A673 (cell line): ENCODE measurements at regions not wholly inside any gene's neighbourhood (a gene's known extent, or its start where the extent isn't known, plus 50 kb on each side); places are given as distances from the start of the nearest gene placed in this dataset.

Source experiments
- BruUV-seq: library from RNA; stranded (reverse); fragments of 400-500 nt; replicated peaks from 2 replicates; lab custom pipeline; 2021; lab: Mats Ljungman, UMichigan
- CTCF ChIA-PET: fragments of 300-600 bp; sonication (Branson Sonifier 250); formaldehyde crosslinking; loops from one replicate; lab custom pipeline; 2022; ENCODE audit warnings: antibody characterized with exemption; lab: Charles Lee
- POLR2A ChIA-PET: fragments of 300-600 bp; sonication (Branson Sonifier 250); formaldehyde crosslinking; loops from one replicate; lab custom pipeline; 2022; ENCODE audit warnings: antibody characterized with exemption; ENCODE audit not compliant: low non-redundant PET; lab: Charles Lee
- DNase-seq: peaks from one replicate; pipeline ENCODE4 v3.0.0-alpha.2; 2015; ENCODE audit warnings: low spot score
- H3K27ac ChIP-seq: fragments of 200-600 bp; sonication (generic); 2 replicates; pipeline ENCODE4 v1.5.1; 2016; ENCODE audit warnings: mixed run types, low read depth, mild to moderate bottlenecking, mixed read lengths, antibody characterized with exemption, low read length; ENCODE audit not compliant: poor library complexity, severe bottlenecking
- H3K27me3 ChIP-seq: fragments of 200-600 bp; sonication (generic); replicated peaks from 2 replicates; pipeline ENCODE4 v1.6.1; 2017; ENCODE audit warnings: mixed run types, low read depth, mild to moderate bottlenecking, mixed read lengths, antibody characterized with exemption, low read length; ENCODE audit not compliant: insufficient read depth, poor library complexity
- H3K36me3 ChIP-seq: fragments of 200-600 bp; sonication (generic); 2 replicates; pipeline ENCODE4 v1.6.1; 2016; ENCODE audit warnings: mixed run types, mild to moderate bottlenecking, mixed read lengths, antibody characterized with exemption, low read length; ENCODE audit not compliant: insufficient read depth, poor library complexity, severe bottlenecking
- H3K4me1 ChIP-seq: fragments of 200-600 bp; sonication (generic); 2 replicates; pipeline ENCODE4 v1.6.1; 2017; ENCODE audit warnings: mixed run types, mild to moderate bottlenecking, mixed read lengths, antibody characterized with exemption, low read length; ENCODE audit not compliant: insufficient read depth, poor library complexity, severe bottlenecking
- H3K4me3 ChIP-seq: fragments of 200-600 bp; sonication (generic); 2 replicates; pipeline ENCODE4 v1.5.1; 2016; ENCODE audit warnings: low read depth, mixed run types, mild to moderate bottlenecking, mixed read lengths, low read length; ENCODE audit not compliant: poor library complexity, severe bottlenecking
- H3K9me3 ChIP-seq: fragments of 200-600 bp; sonication (generic); 2 replicates; pipeline ENCODE4 v1.6.1; 2016; ENCODE audit warnings: mixed run types, low read depth, mild to moderate bottlenecking, mixed read lengths, antibody characterized with exemption, low read length; ENCODE audit not compliant: poor library complexity, severe bottlenecking
- CTCF ChIP-seq: fragments of 300-800, 200-600 bp; sonication (generic); conservative IDR thresholded peaks from 2 replicates; pipeline ENCODE4 v1.5.1; 2017; ENCODE audit warnings: low read depth, mild to moderate bottlenecking, antibody characterized with exemption, low read length, moderate library complexity, mixed read lengths
- EZH2 ChIP-seq: fragments of 200-600 bp; sonication (generic); IDR thresholded peaks from 2 replicates; pipeline ENCODE4 v1.6.1; 2017; ENCODE audit warnings: borderline replicate concordance, low read depth, mild to moderate bottlenecking, mixed read lengths, antibody characterized with exemption, low read length; ENCODE audit not compliant: poor library complexity, severe bottlenecking
- intact Hi-C: fragments of 100-400 bp; cut with micrococcal nuclease; formaldehyde crosslinking; loops from one replicate; pipeline ENCODE4 v1.10.0; 2022; ENCODE audit not compliant: unreplicated experiment

GRCh38 chr6:154926366-154926765, 68.7 kb upstream of the TIAM2 start:
- TF ChIP-seq EZH2, result no peak
- TF ChIP-seq CTCF, result no peak
- Histone ChIP-seq H3K36me3 (no peaks in the 10 kb centered on the region), H3K4me3 (no peak overlapping the region), H3K9me3 (no peaks in the 10 kb centered on the region), H3K27ac (no peak overlapping the region), H3K27me3 (no peaks in the 10 kb centered on the region), H3K4me1 (peaks cover 11% of the 10 kb centered on the region)
- intact Hi-C loops, result loop anchor here (5.0 kb wide), 2 partner anchors 249 to 321 kb away; no protein-coding TSS in a partner anchor
- BruUV-seq, result no TSS peak
- ChIA-PET CTCF (interaction anchor here (0.6 kb wide), 1 partner anchor 162 kb away, joined by 14 read pairs; no protein-coding TSS in a partner anchor), POLR2A (no interaction called here)
- no peak for DNase-seq

- H3K4me3 ChIP-seq, result no peak overlapping the region
- CTCF ChIA-PET, result interaction anchor here (0.6 to 1.0 kb wide), 6 partner anchors 12 to 320 kb away, joined by 3 to 5 read pairs (median 3); no protein-coding TSS in a partner anchor
- TF ChIP-seq EZH2, result no peak
- TF ChIP-seq CTCF, result peak; percentile 87
- DNase-seq, result peak; percentile 82
- no peak overlapping the region for H3K27ac ChIP-seq
- intact Hi-C loops, result loop anchor here (1.0 to 5.0 kb wide), 4 partner anchors 60 to 319 kb away; no protein-coding TSS in a partner anchor
- POLR2A ChIA-PET, result no interaction called here
- H3K27me3 ChIP-seq, result no peaks in the 10 kb centered on the region
- H3K9me3 ChIP-seq, result no peaks in the 10 kb centered on the region
- no TSS peak for BruUV-seq
- peaks cover 29% of the 10 kb centered on the region for H3K4me1 ChIP-seq
- H3K36me3 ChIP-seq, result no peaks in the 10 kb centered on the region
These were observed 66.7 kb upstream of the TIAM2 start for GRCh38 chr6:154928325-154928922.

GRCh38 chr6:154930451-154930851, 64.7 kb upstream of the TIAM2 start:
- BruUV-seq, result no TSS peak
- DNase-seq, result peak; percentile 25
- no peak for TF ChIP-seq EZH2
- no peak for TF ChIP-seq CTCF
- H3K4me1 ChIP-seq, result peaks cover 29% of the 10 kb centered on the region
- no peak overlapping the region for H3K4me3 ChIP-seq
- no peaks in the 10 kb centered on the region for H3K36me3 ChIP-seq
- no peaks in the 10 kb centered on the region for H3K9me3 ChIP-seq
- ChIA-PET CTCF (interaction anchor here (0.7 to 1.1 kb wide), 2 partner anchors 157 to 242 kb away, joined by 4 to 10 read pairs; no protein-coding TSS in a partner anchor), POLR2A (interaction anchor here (0.7 kb wide), 1 partner anchor 247 kb away, joined by 12 read pairs; no protein-coding TSS in a partner anchor)
- H3K27me3 ChIP-seq, result no peaks in the 10 kb centered on the region
- no peak overlapping the region for H3K27ac ChIP-seq
- intact Hi-C loops, result loop anchor here (5.0 kb wide), 1 partner anchor 387 kb away; no protein-coding TSS in a partner anchor
